WTC11 (cell line): ENCODE measurements at regions not wholly inside any gene's neighbourhood (a gene's known extent, or its start where the extent isn't known, plus 50 kb on each side); places are given as distances from the start of the nearest gene placed in this dataset.

Experiments
- CTCF ChIP-seq: fragments of 200-600 bp; IDR thresholded peaks from 2 replicates; pipeline ENCODE4 v1.8.0; 2022; ENCODE audit warnings: antibody characterized with exemption
- GABPB1 ChIP-seq: sonication (generic); formaldehyde crosslinking; IDR thresholded peaks from 2 replicates; pipeline ENCODE4 v1.8.1; 2023; ENCODE audit warnings: mild to moderate bottlenecking, missing genetic modification reagents
- MAX ChIP-seq: sonication (generic); formaldehyde crosslinking; IDR thresholded peaks from 2 replicates; pipeline ENCODE4 v1.8.0; 2022; ENCODE audit warnings: mild to moderate bottlenecking, missing genetic modification reagents
- NR1H2 ChIP-seq: sonication (generic); formaldehyde crosslinking; IDR thresholded peaks from 2 replicates; pipeline ENCODE4 v1.9.0; 2021; ENCODE audit warnings: mild to moderate bottlenecking, moderate library complexity, missing genetic modification reagents
- SP1 ChIP-seq: sonication (generic); formaldehyde crosslinking; conservative IDR thresholded peaks from 2 replicates; pipeline ENCODE4 v1.8.1; 2022; ENCODE audit warnings: missing genetic modification reagents

DNA sequence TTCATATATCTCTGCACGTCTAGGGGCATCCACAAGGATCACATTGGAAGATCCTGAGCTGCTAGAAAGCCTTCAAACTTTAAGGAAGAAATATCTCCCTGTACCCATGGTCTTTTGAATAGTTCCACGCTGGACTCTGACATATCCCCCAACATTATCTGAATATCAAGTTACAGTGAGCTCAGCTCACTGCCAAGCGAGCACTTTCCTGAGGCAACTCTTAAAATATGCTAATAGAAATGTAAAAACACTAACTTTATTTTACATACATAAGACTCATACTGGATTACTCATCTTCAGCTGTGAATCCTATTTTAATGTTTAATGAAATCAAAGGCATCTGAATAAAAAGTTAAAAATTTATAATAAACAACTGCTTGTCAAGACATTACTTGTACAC is 420.2 kb upstream of the CCDC54 start:
- TF ChIP-seq MAX (CRISPR knock-in tag) = no peak
- TF ChIP-seq GABPB1 (CRISPR knock-in tag) = no peak
- no peak for TF ChIP-seq NR1H2 (CRISPR knock-in tag)
- TF ChIP-seq SP1 (CRISPR knock-in tag) = no peak
- TF ChIP-seq CTCF = no peak
